ENCODE measurements at regions not wholly inside any gene's neighbourhood (a gene's known extent, or its start where the extent isn't known, plus 50 kb on each side); places are given as distances from the start of the nearest gene placed in this dataset.
A peak's percentile ranks its signal among the peaks of the same experiment; 100 is the strongest.

DNA sequence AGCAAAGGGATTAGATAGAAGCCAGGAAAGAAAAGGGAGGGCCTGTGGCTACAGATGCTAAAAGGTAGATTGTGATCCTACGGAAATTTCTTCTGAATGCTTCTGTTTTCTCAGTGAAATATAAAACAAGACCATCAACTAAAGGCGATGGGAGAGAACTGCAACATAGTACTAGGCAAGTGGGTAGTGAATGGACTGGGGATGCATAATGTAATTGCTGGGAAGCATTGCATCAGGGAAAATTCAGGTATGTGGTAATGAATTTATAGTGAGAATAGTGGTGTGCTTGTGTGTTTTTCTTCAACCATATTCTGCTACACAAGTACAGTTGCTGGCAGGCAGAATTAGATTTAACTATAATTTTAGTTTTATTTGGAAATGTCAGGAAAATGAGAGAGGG is 156.6 kb downstream of the OPN5 start:
- H3K4me3 ChIP-seq (ENCODE audit: control insufficient read depth, low read depth, low read length) = no peak overlapping the region
- no peak for DNase-seq (ENCODE audit: low read depth)
- TF ChIP-seq, protein P1, sequence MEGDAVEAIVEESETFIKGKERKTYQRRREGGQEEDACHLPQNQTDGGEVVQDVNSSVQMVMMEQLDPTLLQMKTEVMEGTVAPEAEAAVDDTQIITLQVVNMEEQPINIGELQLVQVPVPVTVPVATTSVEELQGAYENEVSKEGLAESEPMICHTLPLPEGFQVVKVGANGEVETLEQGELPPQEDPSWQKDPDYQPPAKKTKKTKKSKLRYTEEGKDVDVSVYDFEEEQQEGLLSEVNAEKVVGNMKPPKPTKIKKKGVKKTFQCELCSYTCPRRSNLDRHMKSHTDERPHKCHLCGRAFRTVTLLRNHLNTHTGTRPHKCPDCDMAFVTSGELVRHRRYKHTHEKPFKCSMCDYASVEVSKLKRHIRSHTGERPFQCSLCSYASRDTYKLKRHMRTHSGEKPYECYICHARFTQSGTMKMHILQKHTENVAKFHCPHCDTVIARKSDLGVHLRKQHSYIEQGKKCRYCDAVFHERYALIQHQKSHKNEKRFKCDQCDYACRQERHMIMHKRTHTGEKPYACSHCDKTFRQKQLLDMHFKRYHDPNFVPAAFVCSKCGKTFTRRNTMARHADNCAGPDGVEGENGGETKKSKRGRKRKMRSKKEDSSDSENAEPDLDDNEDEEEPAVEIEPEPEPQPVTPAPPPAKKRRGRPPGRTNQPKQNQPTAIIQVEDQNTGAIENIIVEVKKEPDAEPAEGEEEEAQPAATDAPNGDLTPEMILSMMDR (conservative IDR thresholded peaks at IDR 0.05; ENCODE audit: control insufficient read depth, insufficient read depth, low read depth, low read length) = no peak

DNA sequence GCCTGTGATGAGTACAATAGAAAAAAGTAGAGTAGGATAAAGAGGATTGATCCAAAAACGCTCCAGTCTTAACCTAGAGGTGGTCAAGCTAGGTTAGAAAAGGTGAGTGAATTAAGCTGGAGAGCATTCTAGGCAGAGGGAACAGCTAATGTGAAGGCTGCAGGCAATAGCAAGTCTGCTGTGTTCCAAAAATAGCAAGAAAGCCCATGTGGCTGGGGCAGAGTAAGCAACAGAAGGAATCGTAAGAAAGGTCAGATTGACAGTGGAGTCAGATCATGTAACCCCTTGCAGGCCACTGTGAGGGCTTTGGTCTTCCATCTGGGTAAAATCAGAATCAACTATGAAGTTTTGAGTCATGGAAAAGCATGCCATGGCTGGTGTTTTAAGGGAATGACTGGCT is 155.0 kb downstream of the OPN5 start:
- H3K4me3 ChIP-seq (ENCODE audit: control insufficient read depth, low read depth, low read length) = no peak overlapping the region
- no peak for DNase-seq (ENCODE audit: low read depth)
- TF ChIP-seq, protein P1 (conservative IDR thresholded peaks at IDR 0.05; ENCODE audit: control insufficient read depth, insufficient read depth, low read depth, low read length) = no peak

DNA sequence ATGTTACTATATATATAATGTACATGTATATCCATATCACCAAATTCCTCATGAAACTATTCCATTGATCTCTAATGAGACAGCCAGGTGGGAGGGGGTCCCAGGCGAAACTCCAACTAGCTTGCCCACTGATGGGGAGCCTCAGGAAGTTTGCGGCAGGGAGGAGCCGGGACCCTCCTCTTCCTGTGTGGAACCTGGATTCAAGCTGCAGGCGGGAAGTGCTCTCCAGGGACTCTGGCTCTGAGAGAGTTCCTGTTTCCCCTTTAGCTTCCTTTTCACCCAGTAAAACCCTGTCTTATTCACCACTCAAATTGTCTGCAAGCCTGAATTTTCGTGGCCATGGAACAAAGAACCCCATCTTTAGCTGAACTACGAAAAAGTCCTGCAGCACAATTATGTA is 152.2 kb downstream of the OPN5 start:
- no peak for DNase-seq (ENCODE audit: low read depth)
- TF ChIP-seq, protein P1 (conservative IDR thresholded peaks at IDR 0.05; ENCODE audit: control insufficient read depth, insufficient read depth, low read depth, low read length) = no peak
- no peak overlapping the region for H3K4me3 ChIP-seq (ENCODE audit: control insufficient read depth, low read depth, low read length)

DNA sequence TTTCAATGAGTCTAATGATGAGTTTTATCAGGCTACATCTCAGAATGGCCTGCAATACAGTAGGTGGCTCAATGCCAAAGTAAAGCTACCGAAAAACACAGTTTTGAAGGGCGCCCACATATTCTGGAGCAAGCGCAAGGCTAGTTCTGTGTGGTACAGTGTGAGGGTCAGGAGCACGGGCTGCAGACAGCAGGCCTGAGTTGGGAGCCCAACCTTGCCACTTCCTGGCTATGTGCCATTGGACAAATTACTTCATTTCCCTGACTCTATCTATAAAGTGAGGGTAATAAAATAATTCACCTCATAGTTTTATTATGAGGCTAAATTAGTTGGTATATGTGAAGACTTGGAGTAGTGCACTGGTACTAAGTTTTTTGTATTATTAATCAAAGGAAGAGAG is 150.7 kb downstream of the OPN5 start:
- DNase-seq (ENCODE audit: low read depth) = no peak
- no peak overlapping the region for H3K4me3 ChIP-seq (ENCODE audit: control insufficient read depth, low read depth, low read length)
- TF ChIP-seq, protein P1 (conservative IDR thresholded peaks at IDR 0.05; ENCODE audit: control insufficient read depth, insufficient read depth, low read depth, low read length) = no peak

DNA sequence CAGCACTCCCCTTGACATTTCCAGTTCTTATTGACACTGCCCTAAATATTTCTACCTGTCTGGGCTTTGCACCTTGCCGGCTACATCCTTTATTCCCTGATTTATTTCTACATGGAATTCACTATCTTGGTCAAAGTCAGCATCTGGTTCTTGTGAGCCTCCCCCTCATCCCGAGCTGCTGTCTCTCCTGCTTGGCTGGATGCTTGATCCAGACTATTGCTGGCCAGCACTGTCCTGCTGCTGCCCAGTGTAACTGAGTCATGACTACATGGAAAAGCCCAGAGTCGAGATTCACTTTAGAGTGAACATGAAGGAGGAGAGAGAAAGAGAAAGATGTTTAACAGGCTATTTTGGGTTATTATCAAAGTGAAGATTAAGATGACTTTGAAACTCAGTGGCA is 142.2 kb downstream of the OPN5 start:
- peak; percentile 2 for DNase-seq (ENCODE audit: low read depth)
- TF ChIP-seq, protein P1 (conservative IDR thresholded peaks at IDR 0.05; ENCODE audit: control insufficient read depth, insufficient read depth, low read depth, low read length) = no peak
- H3K4me3 ChIP-seq (ENCODE audit: control insufficient read depth, low read depth, low read length) = no peak overlapping the region

DNA sequence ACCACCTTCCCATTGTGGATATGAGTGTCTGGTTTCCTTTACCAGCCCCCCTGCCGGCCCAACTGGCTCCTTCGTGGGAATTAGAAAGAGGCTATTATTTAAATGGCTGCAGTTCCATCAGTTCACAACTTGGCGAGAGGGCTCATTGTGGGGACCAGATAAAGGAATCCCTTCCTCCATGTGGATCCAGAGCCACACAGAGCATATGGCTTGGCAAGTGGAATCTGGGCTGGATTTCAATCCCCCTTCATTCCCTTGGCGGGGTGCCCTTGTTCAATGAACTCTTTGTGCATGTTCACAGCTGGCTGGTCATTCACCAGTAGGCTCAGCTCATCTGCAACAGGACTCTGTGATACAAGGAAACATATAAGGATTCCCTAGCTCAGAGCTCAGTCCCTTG is 140.6 kb downstream of the OPN5 start:
- DNase-seq (ENCODE audit: low read depth) = no peak

More for the DNA sequence above, 140.6 kb downstream of the OPN5 start:
- no peak overlapping the region for H3K4me3 ChIP-seq (ENCODE audit: control insufficient read depth, low read depth, low read length)
- TF ChIP-seq, protein P1 (conservative IDR thresholded peaks at IDR 0.05; ENCODE audit: control insufficient read depth, insufficient read depth, low read depth, low read length) = no peak
